GM18505 (cell line): ENCODE measurements at regions not wholly inside any gene's neighbourhood (a gene's known extent, or its start where the extent isn't known, plus 50 kb on each side); places are given as distances from the start of the nearest gene placed in this dataset.
"Not testable (repeated sequence)": the region's sequence is repeated elsewhere in the genome, so short reads cannot be mapped to it uniquely, and the experiment has no call there.

ENCODE experiments used
- ATAC-seq: cut with Tn5 transposase; IDR thresholded peaks from one replicate; pipeline ENCODE4 v1.9.1; 2021; ENCODE audit not compliant: unreplicated experiment
- POLR2A ChIP-seq: IDR thresholded peaks from 4 replicates; pipeline ENCODE4 v1.6.1; 2011; ENCODE audit warnings: borderline replicate concordance; ENCODE audit not compliant: insufficient read depth, insufficient read length; ENCODE audit errors: extremely low read depth

DNA sequence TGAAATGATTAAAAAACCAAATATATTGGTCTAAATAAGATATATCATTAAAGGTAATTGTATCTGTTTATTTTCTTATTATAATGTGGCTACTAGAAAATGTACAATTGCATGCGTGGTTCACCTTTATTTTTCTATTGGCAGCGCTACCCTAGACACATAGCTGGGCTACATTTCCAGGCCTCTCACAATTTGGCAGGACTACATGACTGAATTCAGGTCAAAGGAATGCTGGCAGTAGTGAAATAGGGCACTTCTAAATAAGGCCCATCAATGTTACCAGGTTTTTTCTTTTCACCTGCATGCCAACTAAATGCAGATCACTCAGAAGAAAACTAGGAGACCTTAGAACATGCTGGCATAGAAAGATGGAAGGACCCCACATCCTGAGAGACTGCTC, 1072.9 kb upstream of the SLIT2 start:
- no peak for ATAC-seq
- no peak for TF ChIP-seq POLR2A

DNA sequence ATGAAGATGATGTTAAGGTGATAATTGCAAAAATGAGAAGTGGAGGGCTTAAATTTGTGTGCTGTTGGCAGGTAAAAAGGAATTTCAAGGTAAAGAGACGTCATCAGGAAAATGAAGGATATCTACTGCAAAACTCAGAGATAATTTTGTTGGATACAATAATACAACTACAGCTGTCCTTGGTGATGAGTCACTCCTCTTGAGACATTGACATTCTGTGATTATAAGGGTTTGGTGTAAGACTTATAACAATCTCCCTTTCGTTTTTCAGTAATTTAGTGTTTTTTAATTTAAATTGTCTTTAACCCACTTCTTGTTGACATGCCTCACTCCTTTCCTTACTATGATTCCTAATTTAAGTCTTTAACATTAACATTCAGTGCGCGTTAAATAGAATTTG, 1074.1 kb upstream of the SLIT2 start:
- TF ChIP-seq POLR2A, result no peak

DNA sequence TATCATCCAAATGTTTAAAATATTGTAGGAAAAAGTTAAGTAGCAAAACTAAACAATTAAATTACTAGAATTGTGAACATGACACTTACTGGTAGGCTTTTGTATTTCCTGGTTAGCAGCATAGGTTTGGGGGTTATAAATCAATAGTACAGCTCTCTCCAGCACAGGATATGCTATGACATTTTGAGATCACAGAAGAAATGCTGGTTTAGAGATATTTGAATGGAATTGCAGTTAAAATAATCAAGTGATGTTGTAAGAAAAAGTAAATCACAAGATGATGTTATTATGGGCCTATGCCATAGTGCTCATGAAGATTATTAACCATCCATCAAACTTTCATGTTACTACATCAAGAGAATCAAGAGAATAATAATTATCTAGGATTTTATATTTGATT, 1079.9 kb upstream of the SLIT2 start:
- ATAC-seq, result no peak

More for the DNA sequence above, 1074.1 kb upstream of the SLIT2 start:
- ATAC-seq, result no peak

DNA sequence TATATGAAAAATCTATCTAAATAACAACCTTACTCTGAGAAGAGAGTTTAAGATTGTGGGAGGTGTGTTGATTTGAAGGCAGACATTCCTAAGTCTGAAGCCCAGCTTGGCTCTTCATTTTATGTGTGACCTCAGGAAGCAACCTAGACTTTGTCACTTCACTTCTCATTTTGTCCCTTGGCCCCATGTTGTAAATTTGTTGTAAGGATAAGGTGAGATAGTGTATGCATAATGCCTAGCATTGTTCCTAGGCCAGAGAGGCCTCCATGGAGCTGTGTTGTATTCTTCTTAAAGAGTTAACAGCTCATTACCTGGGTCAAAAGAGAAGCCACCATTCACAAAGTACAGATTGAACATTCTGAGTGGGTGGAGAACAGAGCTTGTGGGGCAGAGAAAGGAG, 1084.4 kb upstream of the SLIT2 start:
- no peak for TF ChIP-seq POLR2A
- no peak for ATAC-seq

More for the DNA sequence above, 1079.9 kb upstream of the SLIT2 start:
- TF ChIP-seq POLR2A, result no peak

DNA sequence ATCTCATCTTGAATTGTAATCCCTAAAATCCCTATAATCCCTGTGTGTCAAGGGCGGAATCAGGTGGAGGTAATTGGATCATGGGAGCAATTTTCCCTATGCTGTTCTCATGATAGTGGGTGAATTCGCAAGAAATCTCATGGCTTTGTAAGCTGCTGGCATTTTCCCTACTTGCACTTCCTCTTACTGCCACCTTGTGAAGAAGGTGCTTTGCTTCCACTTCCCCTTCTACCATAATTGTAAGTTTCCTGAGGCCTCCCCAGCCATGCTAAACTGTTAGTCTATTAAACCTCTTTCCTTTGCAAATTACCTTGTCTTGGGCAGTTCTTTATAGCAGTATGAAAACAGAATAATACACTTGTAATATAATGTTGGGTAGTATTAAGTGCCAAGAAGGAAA, 1087.4 kb upstream of the SLIT2 start:
- no peak for ATAC-seq
- TF ChIP-seq POLR2A, result no peak

DNA sequence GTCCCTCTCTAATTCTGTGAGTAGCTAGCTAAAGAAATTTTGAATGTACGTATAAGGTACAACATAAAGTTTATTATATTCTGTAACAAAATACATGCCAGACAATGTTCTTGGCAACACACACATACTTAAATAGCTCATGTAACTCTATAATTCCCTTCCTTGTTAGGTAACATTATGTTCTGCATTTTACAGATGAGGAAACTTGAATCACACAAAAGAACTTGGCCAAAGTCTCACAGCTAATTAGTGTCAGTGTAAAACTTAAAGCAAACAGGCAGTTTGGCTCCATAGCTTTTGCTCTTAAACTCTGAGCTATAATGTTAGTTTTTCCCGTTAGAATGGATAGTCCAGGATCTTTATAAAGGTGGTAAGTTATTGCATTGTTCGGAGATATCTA, 1091.8 kb upstream of the SLIT2 start:
- TF ChIP-seq POLR2A, result no peak
- ATAC-seq, result no peak

DNA sequence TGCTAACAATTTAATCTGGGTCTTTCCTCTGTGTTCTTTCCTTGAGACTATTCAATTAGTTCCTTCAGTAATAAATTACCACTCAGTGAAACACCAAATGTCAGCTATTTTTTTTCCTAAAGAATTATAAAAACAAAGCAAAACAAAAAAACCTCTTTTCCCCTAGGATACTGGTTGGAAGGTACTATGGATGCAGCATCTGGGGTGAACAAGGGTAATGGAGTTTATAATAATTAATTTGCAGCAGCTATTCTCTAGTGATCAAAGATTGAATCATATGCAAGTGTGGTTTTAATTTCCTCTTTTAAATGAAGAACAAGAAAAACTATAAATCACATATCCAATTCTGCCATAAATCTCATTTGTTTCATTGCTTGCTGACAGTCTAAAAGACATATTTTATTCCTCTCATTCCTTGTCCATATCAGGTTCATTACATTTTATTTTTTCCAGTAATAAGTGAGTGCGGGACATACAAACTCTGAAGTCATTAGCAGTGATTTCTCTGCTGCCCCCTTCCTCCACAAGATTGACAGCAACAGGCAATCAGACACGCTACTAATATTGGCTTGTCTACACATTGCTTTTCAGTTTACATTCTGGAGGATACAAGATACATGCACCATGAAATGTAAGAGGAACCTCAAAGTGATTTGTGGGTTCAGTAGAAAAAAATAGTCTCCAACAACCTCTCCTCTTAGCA, 1093.4 kb upstream of the SLIT2 start:
- no peak for TF ChIP-seq POLR2A
- ATAC-seq, result no peak

DNA sequence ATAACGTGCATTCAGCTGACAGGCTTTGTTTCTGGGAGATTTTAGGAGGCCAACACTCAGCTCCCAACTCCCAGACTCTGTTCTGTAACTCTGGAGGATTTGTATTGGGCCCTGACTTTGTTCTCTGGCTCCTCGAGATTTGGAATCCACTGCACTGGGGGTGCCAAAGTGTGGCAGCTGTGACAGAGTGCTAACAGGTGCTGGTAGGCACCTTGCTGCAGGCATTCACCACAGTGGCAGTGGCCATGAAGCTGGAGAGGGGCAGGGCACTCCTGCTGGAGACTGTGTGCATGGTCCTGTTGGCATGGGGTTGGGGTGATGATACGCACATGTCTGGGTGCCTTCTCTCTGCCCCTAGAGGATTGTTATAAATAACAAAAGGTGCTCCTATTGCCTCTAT, 1094.9 kb upstream of the SLIT2 start:
- ATAC-seq, result no peak
- no peak for TF ChIP-seq POLR2A

DNA sequence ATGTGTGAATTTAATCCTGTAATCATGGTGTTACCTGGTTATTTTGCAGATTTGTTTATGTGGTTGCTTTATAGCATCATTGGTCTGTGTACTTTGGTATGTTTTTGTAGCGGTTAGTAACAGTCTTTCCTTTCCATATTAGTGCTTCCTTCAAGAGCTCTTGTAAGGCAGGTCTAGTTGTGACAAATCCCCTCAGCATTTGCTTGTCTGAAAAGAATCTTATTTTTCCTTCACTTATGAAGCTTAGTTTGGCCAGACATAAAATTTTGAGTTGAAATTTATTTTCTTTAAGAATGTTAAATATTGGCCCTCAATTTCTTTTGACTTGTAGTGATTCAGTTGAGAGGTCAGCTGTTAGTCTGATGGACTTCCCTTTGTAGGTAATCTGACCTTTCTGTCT, 1096.1 kb upstream of the SLIT2 start:
- ATAC-seq, result no peak
- no peak for TF ChIP-seq POLR2A

DNA sequence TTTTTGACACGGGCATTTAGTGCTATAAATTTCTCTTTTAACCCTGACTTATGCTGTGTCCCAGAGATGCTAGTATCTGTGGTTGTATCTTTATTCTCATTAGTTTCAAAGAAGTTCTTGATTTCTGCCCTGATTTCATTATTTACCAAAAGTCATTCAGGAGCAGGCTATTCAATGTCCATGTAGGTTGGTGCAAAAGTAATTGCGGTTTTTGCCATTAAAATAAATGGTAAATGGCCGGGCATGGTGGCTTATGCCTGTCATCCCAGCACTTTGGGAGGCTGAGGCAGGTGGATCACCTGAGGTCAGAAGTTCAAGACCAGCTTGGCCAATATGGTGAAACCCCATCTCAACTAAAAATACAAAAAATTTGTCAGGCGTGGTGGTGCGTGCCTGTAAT, 1097.4 kb upstream of the SLIT2 start:
- not testable (repeated sequence) for ATAC-seq

DNA sequence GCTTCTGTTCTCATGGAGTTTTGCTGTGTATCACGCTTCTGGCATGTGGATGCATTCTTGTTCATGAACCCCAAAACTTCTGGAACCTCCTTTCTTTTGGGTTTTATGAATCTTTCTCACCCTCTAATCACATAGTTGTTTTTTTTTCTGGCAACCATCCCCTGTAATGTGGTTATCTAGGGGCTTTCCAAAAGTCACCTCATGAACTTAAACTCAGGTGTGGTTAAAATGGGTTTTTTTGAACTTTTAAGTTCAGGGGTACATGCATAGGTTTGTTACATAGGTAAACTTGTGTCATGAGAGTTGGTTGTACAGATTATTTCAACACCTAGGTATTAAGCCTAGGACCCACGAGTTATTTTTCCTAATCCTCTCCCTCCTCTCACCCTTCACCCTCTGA, 1099.4 kb upstream of the SLIT2 start:
- TF ChIP-seq POLR2A, result no peak
- ATAC-seq, result no peak

DNA sequence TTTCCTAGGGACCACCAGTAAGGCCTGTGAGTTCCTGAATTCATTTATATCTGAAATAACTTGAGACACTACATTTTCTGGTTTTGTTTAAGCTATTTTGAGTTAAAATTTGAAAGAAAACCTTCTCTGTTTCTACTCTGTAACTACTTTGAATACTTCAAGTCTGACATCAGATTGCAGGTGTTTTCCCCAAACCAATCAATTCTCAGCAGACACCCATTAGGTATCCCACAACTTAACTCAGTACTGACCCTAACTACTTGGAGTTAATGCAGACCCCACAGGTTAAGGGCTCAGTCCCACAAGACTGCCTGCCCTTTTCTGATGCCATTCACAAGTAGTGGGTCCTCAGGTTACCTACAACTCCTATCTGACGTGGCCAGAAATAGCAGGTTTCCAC, 1100.0 kb upstream of the SLIT2 start:
- ATAC-seq, result no peak
- no peak for TF ChIP-seq POLR2A

DNA sequence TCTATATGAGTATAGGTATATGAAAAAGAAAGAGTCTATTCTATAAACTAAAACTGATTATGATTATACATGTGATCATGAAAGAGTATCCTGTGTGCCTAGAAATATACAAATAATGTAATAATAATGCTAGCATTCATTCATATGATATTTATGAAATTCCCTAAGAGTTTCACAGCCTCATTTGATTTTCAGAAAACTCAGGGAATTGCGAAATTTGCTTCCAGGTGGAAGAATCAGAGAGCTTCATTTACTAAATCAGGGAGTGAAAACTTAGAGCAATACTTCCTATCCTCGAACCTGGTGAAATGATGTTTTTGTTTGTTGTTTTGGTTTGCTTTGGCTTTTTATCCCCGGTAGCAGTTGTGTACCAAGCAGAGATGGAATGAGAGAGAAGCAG, 1105.7 kb upstream of the SLIT2 start:
- no peak for ATAC-seq
- no peak for TF ChIP-seq POLR2A

DNA sequence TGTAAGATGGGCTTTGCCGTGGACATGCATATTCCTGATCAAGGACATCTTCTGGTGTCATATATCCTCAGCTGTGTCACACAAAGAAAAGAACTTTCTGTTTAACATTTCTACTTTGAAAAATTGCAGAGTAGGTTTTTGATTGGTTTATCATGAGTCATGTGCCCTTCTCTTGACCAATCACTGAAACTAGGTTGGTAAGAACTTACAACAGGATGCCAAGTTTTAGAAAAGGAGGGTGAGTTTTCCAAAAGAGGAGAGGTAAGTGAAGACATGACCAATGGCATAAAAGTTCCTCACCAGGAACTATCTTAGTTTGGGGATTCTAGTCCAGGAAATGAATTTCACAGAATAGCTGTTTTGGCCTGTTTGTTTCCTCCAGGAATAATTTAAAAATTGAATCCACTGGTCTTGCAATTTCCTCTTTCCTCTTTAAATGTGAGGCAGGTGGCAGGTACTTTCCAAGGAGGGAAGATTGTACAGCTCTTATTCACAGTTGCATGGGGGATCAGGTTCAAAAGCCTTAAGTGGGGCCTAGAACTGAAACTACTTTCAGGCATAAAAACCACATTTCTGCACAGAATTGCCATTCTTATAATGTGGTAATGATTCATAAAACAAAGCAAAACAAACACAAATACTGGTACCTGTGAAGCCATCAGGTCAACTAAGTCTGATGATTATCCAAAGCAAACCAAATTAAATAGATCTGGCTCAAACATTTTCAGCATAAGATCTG, 1114.5 kb upstream of the LCORL start:
- ATAC-seq, result no peak

More for the DNA sequence above, 1114.5 kb upstream of the LCORL start:
- TF ChIP-seq POLR2A, result no peak
